ENCODE measurements at regions not wholly inside any gene's neighbourhood (a gene's known extent, or its start where the extent isn't known, plus 50 kb on each side); places are given as distances from the start of the nearest gene placed in this dataset.

- TF ChIP-seq CTCF (conservative IDR thresholded peaks at IDR 0.05; ENCODE audit: low read depth, low read length) (no peak), POLR2A (IDR thresholded peaks at IDR 0.05; ENCODE audit: low read depth, low read length) (no peak), SMC3 (IDR thresholded peaks at IDR 0.05; ENCODE audit: low read depth, low read length) (no peak), RAD21 (IDR thresholded peaks at IDR 0.05; ENCODE audit: low read length) (no peak), USF2 (IDR thresholded peaks at IDR 0.05; ENCODE audit: low read depth, low read length) (no peak), RCOR1 (IDR thresholded peaks at IDR 0.05; ENCODE audit: insufficient replicate concordance, low read length) (no peak), MXI1 (IDR thresholded peaks at IDR 0.05; ENCODE audit: borderline replicate concordance, low read depth, low read length) (no peak), RFX5 (IDR thresholded peaks at IDR 0.05; ENCODE audit: low read depth, low read length) (no peak), MAFK (IDR thresholded peaks at IDR 0.05; ENCODE audit: low read depth, low read length) (no peak), ELK1 (IDR thresholded peaks at IDR 0.05; ENCODE audit: borderline replicate concordance, low read depth, low read length) (no peak), NFE2L2 (IDR thresholded peaks at IDR 0.05; ENCODE audit: low read depth, low read length) (no peak)
Measured at GRCh38 chr17:5759501-5759925, 175.2 kb upstream of the NLRP1 start.
